Ecto neural progenitor cell (in vitro differentiated cells): ENCODE measurements at regions not wholly inside any gene's neighbourhood (a gene's known extent, or its start where the extent isn't known, plus 50 kb on each side); places are given as distances from the start of the nearest gene placed in this dataset.
"Not testable (repeated sequence)": the region's sequence is repeated elsewhere in the genome, so short reads cannot be mapped to it uniquely, and the experiment has no call there.

Experiments used
- DNase-seq: peaks from one replicate; pipeline ENCODE4 v3.0.0-alpha.2; 2018; ENCODE audit warnings: low spot score

DNA sequence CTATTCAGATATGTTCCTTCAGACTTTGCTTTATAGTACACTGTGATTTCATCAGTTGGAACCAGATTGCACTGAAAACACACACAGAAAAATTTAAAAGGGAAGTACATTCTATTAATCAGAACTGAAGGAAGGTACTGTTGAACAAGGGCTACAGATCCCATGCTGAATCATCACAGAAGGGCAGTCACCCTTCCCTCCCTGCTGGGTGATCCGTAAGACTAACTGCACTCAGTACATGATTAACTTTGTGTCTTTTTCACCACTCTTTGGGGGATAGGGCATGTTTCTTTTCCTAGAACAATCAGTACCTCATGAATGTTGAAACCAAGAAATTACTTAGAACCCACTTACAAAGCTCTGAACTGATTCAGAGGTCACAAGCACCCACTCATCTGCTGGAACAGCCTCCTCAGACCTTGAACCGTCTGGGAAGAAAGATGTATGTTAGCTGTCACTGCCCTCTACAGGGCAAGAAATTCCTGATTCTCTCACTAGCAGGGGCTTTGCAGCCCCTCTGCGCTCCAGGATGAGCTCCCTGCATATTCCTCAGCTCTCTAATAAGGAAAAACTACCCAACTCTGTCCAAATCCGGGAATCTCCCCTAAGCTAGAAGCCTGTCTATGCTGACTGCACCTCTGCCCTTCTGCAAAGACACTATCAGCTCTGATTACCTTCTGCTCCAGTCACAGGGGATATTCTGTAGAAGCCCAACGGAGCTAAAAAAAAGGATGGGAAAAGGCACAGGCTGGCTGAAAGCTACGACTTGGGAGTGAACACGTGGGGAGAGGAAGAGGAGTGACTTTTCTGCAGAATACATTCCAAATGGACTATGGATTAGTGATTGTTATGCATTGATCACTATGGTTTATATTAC is 51.0 kb downstream of the IARS1 start:
- DNase-seq = peak; percentile 50

DNA sequence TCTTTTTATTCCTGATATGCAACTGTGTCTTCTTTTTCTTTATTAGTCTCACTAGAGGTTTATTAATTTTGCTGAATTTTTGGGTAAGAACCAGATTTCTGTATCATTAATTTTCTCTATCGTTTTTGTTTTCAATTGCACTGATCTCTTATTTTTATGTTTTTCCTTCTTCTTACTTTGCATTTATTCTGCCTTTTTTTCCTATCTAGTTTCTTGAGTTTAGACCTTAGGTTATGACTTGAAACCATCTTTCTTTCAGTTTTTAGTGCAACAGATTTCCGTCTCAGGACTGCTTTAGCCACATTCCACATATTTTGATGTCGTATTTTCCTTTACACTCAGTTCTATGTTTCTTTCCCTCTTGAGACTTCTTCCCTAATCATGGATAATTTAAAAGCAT is 56.6 kb downstream of the IARS1 start:
- DNase-seq = no peak

DNA sequence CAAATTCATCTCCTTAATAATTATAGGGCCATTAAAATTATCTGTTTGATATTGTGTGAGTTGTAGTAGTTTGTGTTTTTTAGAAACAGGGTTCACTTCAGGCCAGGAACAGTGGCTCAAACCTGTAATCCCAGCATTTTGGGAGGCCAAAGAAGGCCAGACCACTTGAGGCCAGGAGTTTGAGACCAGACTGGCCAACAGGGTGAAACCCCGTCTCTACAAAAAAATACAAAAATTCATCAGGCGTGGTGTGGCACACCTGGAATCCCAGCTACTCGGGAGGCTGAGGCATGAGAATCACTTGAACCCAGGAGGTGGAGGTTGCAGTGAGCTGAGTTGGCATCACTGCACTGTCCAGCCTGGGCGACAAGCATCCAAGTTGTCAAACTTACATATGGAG is 57.0 kb downstream of the IARS1 start:
- no peak for DNase-seq

DNA sequence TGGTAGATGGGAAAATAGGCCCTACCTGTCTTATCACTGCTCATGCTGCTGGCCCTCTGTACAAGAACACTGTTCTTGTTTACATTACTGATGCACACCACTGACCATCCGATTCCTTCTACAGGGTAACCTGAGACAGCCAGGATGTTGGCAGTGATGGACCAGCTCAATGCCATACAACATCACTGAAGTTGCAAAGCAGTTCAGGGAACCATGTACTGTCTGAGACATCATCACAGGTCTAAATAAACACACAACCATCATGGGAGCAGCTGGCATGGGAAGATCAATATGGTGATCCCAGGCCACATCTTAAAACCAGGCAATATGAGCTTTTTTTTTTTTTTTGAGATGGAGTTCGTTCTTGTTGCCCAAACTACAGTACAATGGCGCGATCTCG is 59.0 kb downstream of the IARS1 start:
- no peak for DNase-seq

DNA sequence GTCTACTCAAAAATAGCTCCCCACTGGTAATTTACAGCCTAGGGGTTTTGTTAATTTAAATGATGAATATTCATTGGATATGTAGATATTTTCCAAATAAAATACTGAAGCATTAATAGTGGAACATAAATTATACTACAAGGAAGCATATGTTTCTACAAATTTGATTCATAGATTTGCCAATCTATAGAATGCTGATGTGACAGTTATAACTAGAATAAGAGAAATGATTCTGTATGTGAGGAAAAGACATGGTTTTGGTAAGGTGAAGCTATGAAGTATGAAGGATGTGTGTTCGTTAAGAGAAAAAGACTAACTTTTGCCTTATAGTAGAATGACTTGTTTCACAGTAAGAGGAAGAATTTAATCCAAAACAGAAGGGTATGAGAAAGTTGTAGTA is 61.3 kb downstream of the IARS1 start:
- no peak for DNase-seq

DNA sequence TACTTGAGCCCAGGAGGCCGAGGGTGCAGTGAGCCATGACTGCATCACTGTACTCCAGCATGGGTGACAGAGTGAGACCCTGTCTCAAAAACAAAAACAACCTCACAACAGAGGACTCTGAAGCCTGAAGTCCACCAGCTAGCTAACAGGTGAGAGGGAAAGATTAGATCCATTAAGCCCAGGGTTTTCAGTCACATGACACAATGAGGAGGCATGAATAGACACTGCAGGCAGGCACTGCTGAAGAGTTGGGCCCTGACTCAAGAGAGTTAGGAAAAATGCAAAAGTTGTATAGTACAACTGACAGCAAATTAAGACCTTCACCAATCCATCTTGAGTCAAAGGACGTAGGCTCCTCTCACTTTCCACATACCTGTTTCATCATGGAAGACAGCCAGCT is 64.9 kb downstream of the IARS1 start:
- no peak for DNase-seq

DNA sequence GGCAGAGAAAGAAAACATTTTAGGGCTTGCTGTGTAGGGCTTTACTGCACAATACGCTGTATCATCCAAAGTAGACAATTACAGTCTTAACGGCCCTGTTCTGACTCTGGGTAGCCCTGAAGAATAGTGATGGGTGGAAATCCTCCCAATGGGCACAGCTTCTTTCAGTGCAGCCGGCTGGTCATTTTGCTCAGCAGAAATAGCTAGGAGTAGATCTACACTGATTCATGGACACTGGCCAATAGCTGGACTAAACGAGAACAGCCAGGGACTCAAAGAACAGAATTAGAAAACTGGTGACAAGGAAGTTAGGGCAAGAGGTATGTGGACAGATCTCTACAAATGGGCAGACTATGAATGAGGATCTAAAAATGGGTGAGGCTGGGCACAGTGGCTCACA is 69.3 kb downstream of the IARS1 start:
- no peak for DNase-seq

DNA sequence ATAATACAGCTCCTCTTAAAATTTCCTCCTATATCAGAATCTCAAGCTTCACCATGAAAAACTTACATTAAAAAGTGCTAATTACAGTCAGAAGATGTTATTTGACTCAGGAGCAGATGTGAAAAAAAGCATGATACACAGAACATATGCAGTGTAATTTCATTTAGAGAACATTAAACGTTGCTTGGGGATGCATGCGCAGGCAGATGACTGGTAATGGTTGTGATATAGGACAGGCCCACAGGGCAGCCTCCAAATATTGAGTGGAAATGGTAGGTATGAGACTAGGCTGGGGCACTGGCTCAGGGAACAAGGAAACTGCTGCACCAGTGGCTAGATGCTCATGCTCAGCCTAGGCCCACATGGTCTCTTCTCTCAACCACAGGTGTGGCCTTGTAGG is 69.7 kb downstream of the IARS1 start:
- DNase-seq = no peak

DNA sequence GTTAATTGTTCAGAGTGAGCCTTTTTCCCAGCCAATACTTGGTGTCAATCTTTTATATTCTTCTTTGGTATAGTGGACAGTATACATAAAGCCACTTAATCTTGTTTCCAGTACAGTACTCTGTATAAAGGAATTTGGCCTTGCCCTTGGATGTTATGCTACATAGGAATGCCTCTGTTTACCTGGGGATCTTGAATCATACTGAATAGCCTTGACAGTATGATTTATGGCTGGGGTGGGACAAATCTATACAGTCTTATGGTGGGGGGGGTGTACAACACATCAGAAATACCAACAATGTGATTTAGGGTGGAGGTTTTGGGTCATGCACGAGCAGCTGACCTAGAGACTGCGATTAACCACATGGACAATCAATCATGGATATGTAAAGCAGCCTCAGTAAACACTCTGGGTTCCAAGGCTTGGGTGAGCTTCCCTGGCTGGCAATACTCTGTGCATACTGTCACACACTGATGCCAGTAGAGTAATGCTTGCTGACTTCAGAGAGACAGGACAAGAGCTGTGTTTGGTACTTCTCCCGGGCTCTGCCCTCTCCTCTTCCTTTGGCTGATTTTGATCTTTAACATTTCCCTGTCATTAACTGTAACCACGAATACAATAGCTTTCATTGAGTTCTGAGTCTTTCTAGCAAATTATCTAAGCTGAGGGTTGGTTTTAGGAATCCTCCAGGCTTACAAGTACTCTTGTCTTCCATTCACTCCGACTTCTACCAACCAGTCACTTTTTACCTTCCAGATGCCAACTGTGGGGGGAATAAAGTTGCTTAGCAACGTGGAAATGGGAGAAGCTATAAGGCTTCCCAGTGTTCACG is 84.6 kb downstream of the IARS1 start:
- no peak for DNase-seq

DNA sequence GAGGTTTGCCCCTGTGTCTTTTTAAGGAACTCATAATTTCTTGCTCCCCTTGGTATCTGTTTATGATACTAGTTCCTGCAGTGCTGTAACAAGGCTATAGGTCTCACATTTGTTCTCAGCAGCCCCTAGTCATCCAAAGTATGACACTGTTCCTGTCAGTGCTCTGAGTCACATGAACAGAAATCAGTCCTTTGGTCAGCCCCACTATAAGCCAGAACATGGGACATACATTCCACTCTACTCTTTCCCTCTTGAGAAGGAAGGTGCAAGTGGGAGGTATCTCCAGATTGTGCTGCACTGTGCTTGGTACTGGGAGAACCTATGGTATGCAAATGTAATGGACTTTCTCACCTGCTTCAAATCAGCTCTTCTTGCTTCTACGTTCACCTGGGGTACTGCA is 87.0 kb downstream of the IARS1 start:
- no peak for DNase-seq

DNA sequence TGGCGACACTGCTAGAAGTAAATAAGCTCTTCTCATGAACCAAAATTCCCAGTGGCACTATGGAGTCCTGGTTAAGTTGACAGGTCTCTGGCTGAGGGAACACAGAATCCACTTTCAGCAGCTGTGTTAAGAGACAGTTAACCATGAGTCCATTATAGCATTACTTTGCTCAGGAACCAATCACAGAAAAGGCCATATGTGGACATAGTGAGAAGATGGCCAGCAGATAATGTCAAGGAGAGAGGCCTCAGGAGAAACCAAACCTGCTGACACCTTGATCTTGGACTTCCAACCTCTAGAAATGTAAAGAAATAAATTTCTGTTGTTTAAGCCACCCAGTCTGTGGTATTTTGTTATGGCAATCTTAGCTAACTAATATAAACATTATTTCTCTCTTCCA is 88.7 kb upstream of the SPTLC1 start:
- not testable (repeated sequence) for DNase-seq

DNA sequence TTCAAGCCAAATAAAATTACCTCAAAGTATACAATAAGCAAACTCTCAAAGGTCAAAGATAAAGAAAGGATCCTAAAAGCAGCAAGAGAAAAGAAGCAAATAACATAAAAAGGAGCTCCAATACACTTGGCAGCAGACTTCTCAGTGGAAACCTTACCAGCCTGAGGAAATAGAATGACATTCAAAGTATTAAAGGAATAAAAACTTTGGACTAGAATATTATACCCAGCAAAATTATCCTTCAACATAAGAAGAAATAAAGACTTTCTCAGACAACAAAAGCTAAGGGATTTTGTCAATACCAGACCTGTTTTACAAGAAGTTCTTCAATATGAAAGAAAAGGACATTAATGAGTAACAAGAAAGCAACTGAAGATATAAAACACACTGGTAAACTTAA is 83.0 kb upstream of the SPTLC1 start:
- DNase-seq = not testable (repeated sequence)

DNA sequence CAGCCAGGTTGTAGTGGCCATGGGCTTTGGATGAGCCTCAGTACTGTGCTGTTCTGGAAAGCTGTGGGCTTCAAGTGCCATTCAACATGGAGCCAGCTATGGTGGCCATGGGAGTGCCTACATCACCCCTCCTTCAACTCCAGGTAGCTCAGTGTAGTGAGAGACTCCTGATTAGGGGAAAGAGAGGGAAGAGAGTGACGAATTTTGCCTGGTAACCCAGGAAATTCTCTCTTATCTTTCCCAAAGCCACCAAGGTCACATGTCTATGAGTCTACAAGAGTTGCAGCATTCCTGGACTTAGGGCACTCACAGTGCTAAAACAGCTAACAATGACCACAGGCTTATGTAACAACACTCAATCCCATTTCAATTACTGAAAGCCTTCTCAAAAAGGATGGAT is 81.7 kb upstream of the SPTLC1 start:
- DNase-seq = no peak

DNA sequence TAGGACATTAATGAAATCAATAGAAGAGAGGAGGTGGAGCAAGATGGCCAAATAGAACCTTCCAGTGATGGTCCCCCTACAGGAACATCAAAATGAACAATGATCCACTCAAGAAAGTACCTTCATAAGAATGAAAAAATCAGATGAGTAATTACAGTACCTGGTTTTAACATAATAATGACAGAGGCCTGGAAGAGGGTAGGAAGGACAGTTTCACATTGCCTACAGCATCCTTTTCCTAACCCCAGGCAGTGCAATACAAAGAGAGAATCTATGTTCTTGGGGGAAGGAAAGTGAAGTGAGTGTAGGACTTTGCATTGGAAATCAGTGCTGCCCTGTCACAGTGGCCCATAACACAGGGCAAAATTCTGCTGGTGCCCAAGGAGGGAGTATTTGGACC is 81.2 kb upstream of the SPTLC1 start:
- DNase-seq = no peak

DNA sequence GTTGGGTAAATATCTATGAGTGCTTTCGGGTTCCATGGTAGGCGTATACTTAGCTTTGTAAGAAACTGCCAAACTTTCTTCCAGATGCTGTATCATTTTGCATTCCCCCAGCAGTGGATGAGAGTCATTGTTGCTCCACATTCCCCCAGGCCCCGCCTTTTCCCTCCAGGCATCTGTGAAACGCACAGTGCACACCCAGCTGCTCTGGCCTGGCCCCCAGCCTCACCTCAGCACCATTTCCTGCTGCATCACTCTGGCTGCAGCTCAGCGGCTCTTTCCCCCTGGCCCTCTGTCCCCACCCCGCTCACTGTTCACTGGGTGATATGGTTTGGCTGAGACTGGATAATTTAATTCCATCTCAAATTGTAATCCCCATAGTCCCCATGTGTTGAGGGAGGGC is 76.6 kb upstream of the SPTLC1 start:
- DNase-seq = no peak

DNA sequence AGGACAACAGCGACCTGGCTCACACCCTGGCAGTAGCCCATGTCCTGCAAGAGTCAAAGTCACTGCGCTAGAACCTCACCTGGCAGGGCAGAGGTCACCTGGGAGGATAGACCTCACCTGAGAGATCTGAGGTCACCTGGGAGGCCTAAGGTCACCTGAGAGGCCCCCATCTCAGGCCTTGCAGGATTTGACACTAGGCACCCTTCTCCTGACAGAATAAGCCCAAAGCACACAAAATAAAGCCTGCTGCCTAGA is 75.2 kb upstream of the SPTLC1 start:
- no peak for DNase-seq

DNA sequence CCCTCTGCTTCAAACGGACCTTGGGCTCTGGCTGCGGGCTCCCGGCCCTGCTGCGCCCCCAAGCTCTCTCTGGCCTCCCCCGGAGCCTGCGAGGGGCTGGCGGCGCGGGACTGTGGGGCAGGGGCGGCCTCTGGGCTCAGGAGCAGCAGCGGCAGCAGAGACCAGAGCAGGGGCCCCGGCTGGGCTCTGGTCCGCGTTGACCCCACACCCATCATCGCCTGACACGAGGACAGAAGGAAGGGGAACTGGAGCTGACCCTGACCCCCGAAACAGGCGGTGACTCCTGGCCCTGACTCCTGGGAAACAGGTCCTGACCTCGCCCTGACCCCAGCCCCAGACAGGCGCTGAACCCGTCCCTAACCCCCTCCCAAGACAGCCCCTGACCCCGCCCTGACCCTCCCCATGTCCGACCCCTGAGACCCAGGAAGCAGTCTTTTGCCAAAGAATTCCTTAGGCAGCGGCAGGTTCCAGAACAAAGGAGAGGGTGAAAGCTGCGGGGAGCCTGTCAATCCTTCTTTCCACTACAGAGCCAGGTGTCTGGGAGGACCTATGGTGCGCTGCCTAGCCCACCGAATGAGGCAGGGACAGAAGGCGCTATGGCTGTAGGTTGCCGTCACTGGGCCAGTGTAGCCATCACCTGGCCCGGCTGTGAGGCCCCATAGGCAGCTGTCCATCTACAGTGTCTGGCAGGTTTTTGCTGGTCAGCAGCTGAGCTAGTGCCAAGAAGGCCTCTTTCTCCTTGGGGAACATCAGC is 74.7 kb upstream of the SPTLC1 start:
- DNase-seq = no peak

DNA sequence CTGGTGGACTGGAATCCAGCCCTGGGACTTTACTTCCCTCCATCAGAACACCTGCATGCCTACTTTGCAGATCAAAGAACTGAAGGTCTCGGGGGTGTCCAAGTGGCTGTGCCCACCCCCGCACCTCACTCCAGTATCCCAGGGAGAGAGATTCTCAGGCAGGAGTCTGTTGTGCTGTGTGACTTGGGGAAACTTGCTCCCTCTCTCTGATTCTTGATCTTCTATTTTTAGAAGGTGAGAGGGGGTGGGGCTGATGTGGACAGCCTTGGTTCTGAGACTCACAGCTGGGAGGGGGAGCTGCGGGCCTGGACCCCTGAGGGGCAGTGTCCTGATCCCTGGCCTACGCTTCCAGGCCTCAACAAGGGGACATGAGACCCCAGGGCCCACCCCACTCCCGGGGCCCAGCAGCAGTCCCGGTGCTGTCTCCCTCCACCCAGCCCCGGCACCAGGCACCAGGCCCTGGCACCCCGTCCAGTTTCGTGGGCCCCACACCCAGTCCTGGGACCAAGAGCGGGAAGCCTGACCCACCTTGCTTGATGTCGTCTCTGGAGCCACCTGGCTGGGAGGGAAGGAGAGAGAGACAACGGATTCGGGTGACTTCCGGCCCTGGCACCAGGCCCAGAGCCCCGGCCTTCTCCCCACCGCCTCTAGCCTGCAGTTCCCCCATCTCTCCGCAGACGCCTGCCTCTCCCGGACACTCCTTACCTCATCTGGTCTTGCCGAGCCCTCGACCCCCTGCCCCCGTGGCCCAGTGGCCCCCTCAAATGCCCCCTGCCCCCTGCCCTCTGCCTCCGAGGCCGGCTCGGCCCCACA is 74.0 kb upstream of the SPTLC1 start:
- DNase-seq = no peak

DNA sequence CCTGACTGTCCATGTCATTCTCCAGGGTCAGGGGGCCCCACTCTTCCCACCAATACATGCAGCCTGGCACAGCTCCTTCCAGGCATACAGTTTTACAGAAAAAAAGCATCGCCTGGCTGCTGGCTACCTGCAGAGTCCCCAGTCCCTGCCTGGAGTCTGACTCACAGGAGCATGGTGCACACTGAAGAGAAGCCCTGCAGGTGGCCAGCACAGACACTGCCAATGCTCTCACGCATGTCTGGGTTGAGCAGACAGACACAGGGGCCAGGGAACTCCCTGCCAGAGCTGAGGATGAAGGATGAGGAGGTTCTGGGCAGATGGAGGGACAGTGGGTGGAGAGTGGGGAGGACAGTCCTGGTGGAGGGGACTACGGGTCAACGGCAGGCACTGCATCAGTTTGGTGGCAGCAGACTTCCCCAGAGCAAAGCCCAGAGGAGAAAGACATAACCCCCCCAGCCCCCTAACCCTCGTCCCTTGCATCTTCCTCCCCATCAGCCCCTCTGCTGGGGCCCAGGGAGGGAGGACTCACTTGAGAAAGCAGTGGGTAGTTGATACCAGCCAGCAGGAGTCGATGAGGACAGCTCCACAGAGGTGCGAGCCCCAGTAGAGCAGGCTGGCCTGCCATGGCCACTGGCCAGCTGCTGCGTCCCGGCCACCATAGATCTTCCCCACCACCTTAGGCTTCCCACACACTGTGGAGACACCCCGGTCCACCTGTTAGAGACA is 72.9 kb upstream of the SPTLC1 start:
- DNase-seq = no peak

DNA sequence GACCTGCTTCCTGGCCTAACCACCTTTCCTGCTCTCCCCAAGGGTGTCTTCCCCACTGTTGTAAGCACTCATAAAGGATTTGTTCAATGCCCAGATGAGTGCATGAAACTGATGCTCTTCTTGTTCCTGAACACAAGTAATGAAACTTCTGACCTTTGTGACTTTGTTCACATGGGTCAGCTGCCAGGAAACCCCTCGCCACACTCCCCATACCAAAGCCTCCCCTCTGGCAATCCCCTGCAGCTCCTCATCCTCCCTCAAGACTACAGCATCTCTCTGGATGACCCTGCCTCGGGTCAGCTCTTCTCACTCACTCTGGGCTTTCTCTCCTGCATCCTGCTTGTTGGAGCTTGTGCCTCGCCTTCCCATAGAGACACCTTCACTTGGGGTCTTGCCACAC is 72.2 kb upstream of the SPTLC1 start:
- DNase-seq = no peak

DNA sequence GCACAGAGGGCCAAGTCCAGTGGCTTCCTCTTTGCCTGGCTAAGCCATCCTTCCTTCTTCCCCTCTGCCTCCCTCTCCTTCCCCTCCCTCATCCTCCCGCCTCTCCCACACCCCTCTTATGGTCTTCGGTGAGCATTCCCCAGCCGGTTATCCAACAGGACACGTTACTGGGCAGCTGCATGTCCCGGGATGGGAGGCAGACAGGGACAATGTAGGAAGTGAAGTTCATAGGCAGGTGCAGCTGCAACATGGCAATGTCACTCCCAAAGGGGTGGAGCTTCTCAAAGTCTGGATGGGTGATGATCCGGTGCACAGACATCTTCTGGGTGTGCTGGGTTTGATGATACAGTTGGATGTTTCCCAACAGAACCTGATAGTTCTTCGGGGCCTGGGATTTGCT is 71.4 kb upstream of the SPTLC1 start:
- no peak for DNase-seq
